ENCODE measurements at regions not wholly inside any gene's neighbourhood (a gene's known extent, or its start where the extent isn't known, plus 50 kb on each side); places are given as distances from the start of the nearest gene placed in this dataset.

DNA sequence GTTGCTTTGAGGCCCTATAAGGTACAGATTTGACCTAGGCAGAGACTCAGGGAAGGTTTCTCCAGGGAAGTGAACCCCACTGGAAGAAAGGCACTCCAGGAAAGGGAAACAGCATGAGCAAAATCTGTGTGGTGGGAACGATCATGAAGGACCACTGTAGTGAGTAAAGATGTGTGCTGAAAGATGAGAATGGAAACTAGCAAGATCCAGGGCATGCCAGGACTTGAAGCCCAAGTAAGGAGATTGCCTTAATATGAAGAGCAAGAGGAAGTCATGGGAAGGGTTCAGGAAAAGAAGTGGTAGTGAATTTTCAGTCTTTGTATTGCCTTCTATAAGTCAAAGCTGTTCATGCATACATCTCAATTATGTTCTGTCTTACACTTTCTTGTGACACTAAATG, 55.2 kb upstream of the SLIT3 start:
- TF ChIP-seq, protein P1, sequence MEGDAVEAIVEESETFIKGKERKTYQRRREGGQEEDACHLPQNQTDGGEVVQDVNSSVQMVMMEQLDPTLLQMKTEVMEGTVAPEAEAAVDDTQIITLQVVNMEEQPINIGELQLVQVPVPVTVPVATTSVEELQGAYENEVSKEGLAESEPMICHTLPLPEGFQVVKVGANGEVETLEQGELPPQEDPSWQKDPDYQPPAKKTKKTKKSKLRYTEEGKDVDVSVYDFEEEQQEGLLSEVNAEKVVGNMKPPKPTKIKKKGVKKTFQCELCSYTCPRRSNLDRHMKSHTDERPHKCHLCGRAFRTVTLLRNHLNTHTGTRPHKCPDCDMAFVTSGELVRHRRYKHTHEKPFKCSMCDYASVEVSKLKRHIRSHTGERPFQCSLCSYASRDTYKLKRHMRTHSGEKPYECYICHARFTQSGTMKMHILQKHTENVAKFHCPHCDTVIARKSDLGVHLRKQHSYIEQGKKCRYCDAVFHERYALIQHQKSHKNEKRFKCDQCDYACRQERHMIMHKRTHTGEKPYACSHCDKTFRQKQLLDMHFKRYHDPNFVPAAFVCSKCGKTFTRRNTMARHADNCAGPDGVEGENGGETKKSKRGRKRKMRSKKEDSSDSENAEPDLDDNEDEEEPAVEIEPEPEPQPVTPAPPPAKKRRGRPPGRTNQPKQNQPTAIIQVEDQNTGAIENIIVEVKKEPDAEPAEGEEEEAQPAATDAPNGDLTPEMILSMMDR (IDR thresholded peaks at IDR 0.05; ENCODE audit: extremely low read depth in 1 of 2, insufficient read depth in 1 of 2, low read depth in 1 of 2, low read length in 2 of 2), result no peak
- TF ChIP-seq POLR2A (IDR thresholded peaks at IDR 0.05; ENCODE audit: low read depth, low read length) (no peak), EZH2 (IDR thresholded peaks at IDR 0.05; ENCODE audit: borderline replicate concordance, low read depth, low read length, severe bottlenecking) (no peak), JUN (IDR thresholded peaks at IDR 0.05; ENCODE audit: borderline replicate concordance, insufficient read depth, insufficient read length, low read depth) (no peak), POLR2AphosphoS5 (IDR thresholded peaks at IDR 0.05; ENCODE audit: insufficient read depth, low read depth, low read length) (no peak), GATA2 (IDR thresholded peaks at IDR 0.05; ENCODE audit: insufficient read depth, insufficient read length, low read depth, low read length) (no peak)
- TF ChIP-seq, protein P2, sequence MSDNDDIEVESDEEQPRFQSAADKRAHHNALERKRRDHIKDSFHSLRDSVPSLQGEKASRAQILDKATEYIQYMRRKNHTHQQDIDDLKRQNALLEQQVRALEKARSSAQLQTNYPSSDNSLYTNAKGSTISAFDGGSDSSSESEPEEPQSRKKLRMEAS (IDR thresholded peaks at IDR 0.05; ENCODE audit: insufficient read depth, insufficient read length), result no peak

Data from endothelial cell of umbilical vein (primary cell).